Colonic mucosa (tissue), 4 donors: ENCODE measurements at regions not wholly inside any gene's neighbourhood (a gene's known extent, or its start where the extent isn't known, plus 50 kb on each side); places are given as distances from the start of the nearest gene placed in this dataset.
"Not testable (repeated sequence)": the region's sequence is repeated elsewhere in the genome, so short reads cannot be mapped to it uniquely, and the experiment has no call there.

Source experiments
- DNase-seq: peaks from one replicate; pipeline ENCODE4 v3.0.0-alpha.2; 2020
- H3K27ac ChIP-seq: fragments of 200-600 bp; one replicate; pipeline ENCODE4 v1.8.0; 2021
- H3K27me3 ChIP-seq: fragments of 200-600 bp; one replicate; pipeline ENCODE4 v1.8.0; 2021
- H3K36me3 ChIP-seq: fragments of 200-600 bp; one replicate; pipeline ENCODE4 v1.8.0; 2021
- H3K4me1 ChIP-seq: fragments of 200-600 bp; one replicate; pipeline ENCODE4 v1.8.0; 2021; ENCODE audit warnings: mild to moderate bottlenecking
- H3K4me3 ChIP-seq: fragments of 200-600 bp; one replicate; pipeline ENCODE4 v1.8.0; 2021
- H3K9ac ChIP-seq, 2 donors: one replicate each; pipeline ENCODE4 v1.7.0; 2013; ENCODE audit warnings: control low read depth in 2 of 2, low read depth in 2 of 2, low read length in 2 of 2
- H3K9me3 ChIP-seq: fragments of 200-600 bp; one replicate; pipeline ENCODE4 v1.8.0; 2021
- CTCF ChIP-seq: fragments of 200-600 bp; IDR thresholded peaks from one replicate; pipeline ENCODE4 v1.8.0; 2022; ENCODE audit warnings: antibody characterized with exemption, mild to moderate bottlenecking
- intact Hi-C: fragments of 100-400 bp; cut with DNase I; formaldehyde crosslinking; loops from one replicate; pipeline ENCODE4 v1.14.1; 2022
- donor health status: healthy.
- donor health status: DM: no; HTN: no; CAD: no.
- donor health status: DM: no; HTN: no; CAD: no.

DNA sequence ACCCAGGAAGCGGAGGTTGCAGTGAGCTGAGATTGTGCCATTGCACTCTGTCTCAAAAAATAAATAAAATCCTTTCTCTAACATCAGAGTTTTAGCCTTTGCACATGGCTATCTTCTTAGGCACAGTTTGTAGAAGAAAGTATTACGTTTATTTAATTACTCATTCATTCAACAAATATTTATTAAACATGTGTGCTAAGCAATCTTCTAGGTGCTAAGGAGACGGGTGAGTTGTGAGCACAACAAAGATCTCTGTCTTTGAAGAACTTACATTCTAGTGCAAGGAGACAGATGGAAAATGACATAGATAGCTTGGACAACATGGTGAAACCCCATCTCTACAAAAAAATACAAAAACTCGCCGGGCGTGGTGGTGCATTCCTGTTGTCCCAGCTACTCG, 122.3 kb upstream of the MYO10 start:
- Histone ChIP-seq H3K4me1 (no peaks in the 10 kb centered on the region), H3K9me3 (no peaks in the 10 kb centered on the region), H3K27ac (no peak overlapping the region), H3K4me3 (no peak overlapping the region), H3K9ac (no peak overlapping the region), H3K27me3 (no peaks in the 10 kb centered on the region), H3K36me3 (no peaks in the 10 kb centered on the region)
- intact Hi-C loops, result no loop called here
- DNase-seq, result no peak
- no peak for TF ChIP-seq CTCF

DNA sequence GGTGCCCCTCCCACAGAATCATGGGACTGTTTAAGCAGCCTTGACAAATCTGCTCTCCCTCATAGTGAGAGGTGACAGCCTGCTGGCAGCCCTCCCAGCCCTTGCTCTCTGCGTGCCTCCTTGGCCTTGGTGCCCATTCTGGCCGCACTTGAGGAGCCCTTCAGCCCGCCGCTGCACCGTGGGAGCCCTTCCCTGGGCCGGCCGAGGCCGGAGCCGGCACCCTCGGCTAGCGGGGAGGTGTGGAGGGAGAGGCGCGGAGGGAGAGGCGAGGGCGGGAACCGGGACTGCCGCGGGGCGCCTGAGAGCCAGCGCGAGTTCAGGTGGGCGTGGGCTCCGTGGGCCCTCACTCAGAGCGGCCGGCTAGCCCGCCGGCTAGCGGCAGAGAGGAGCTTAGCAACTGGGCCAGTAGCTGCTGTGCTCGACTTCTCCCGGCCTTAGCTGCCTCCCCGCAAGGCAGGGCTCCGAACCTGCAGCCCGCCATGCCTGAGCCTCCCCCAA, 125.9 kb upstream of the MYO10 start:
- Histone ChIP-seq H3K4me3 (no peak overlapping the region), H3K27me3 (no peaks in the 10 kb centered on the region), H3K9me3 (no peaks in the 10 kb centered on the region), H3K27ac (no peak overlapping the region), H3K36me3 (no peaks in the 10 kb centered on the region), H3K4me1 (no peaks in the 10 kb centered on the region), H3K9ac (no peak overlapping the region)
- intact Hi-C loops, result no loop called here
- no peak for TF ChIP-seq CTCF
- no peak for DNase-seq

DNA sequence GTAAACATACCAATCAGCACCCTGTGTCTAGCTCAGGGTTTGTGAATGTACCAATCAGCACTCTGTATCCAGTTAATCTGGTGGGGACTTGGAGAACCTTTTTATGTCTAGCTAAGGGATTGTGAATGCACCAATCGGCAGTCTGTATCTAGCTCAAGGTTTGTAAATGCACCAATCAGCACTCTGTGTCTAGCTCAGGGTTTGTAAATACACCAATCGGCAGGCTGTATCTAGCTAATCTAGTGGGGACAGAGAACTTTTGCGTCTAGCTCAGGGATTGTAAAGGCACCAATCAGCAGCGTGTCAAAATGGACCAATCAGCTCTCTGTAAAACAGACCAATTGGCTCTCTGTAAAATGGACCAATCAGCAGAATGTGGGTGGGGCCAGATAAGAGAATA, 126.7 kb upstream of the MYO10 start:
- DNase-seq, intact Hi-C loops, H3K4me1 ChIP-seq, H3K27me3 ChIP-seq, H3K36me3 ChIP-seq, H3K27ac ChIP-seq, H3K9ac ChIP-seq, H3K9me3 ChIP-seq, H3K4me3 ChIP-seq: not testable (repeated sequence)

DNA sequence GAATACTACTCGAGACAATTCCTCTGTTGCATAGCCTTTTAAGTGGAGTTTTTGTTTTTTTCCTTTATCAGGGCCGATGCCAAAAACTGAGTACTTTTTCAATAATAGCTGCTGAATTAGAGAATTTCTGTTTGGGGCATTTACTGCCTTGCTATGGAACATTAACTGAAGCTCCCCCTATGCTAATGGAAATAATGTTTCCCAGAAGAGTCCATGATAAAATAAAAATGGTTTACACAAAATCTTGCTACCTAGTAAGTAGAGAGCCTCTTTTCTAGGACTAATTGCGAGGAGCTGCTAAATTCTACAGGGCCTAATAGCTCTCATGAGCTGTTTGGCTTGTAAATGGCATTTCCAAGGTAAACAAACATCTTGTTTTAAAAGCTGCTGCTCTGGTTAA, 128.2 kb upstream of the MYO10 start:
- no peak for DNase-seq
- no peak overlapping the region for H3K4me3 ChIP-seq
- no peak for TF ChIP-seq CTCF
- H3K9ac ChIP-seq, result no peak overlapping the region
- no peaks in the 10 kb centered on the region for H3K9me3 ChIP-seq
- H3K27ac ChIP-seq, result no peak overlapping the region
- H3K36me3 ChIP-seq, result no peaks in the 10 kb centered on the region
- no peaks in the 10 kb centered on the region for H3K27me3 ChIP-seq
- H3K4me1 ChIP-seq, result no peaks in the 10 kb centered on the region
- intact Hi-C loops, result no loop called here

DNA sequence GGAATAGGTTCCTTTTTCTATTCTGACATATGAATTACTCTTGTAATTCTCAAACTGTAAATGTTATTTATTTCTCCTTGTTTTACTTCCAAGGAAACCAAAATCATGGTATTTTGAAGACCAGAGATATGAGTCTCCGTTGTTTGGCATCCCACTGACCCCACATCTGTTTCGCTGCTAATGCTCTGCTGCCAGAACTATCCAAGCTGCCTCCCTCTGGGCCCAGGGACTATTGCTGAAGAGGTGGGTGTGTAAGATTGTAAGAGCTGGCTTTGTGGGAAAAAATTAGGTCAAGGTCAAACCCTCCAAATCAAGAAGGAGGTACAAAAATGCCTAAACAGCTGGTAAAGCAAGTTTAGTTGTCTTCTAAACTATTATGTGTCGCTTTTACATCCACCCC, 129.4 kb upstream of the MYO10 start:
- no peak for TF ChIP-seq CTCF
- Histone ChIP-seq H3K4me1 (no peaks in the 10 kb centered on the region), H3K9me3 (no peaks in the 10 kb centered on the region), H3K27me3 (no peaks in the 10 kb centered on the region), H3K9ac (no peak overlapping the region), H3K4me3 (no peak overlapping the region), H3K27ac (no peak overlapping the region), H3K36me3 (no peaks in the 10 kb centered on the region)
- intact Hi-C loops, result no loop called here
- no peak for DNase-seq

- intact Hi-C loops, H3K4me1 ChIP-seq, DNase-seq, H3K9ac ChIP-seq, H3K27me3 ChIP-seq, H3K36me3 ChIP-seq, H3K9me3 ChIP-seq, H3K27ac ChIP-seq, H3K4me3 ChIP-seq: not testable (repeated sequence)
These were observed 129.9 kb upstream of the MYO10 start for GRCh38 chr5:17066026-17066425.
